NCI-H146 (cell line): ENCODE measurements at regions not wholly inside any gene's neighbourhood (a gene's known extent, or its start where the extent isn't known, plus 50 kb on each side); places are given as distances from the start of the nearest gene placed in this dataset.

ENCODE experiments used
- DNase-seq: peaks from one replicate; lab custom pipeline; 2025; lab: John Stamatoyannopoulos, UW

- no peak for DNase-seq
Measured at GRCh38 chr1:113219828-113220227, 146.8 kb downstream of the LRIG2 start.

GRCh38 chr1:113223040-113223439 lies 150.0 kb downstream of the LRIG2 start:
- DNase-seq: no peak

DNA sequence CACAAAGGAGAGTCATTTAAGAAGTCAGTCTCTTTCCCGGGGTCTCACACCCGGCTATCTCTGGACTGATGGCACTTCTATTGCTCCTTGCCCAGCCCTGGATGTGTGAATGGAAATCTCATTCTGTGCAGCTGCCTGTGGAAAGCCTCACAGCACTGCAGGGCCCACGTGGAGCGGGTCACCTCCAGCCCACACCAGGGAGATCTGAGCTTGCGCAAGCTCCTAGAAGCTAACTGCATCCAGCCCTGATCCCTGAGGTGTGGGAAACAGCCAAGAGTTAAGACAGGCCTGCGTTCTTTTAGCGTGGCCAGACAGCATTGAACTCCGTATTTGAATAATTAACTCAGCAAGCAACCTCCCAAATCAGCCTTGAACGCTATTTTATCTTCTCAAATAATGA lies 150.5 kb downstream of the LRIG2 start:
- DNase-seq: no peak

DNA sequence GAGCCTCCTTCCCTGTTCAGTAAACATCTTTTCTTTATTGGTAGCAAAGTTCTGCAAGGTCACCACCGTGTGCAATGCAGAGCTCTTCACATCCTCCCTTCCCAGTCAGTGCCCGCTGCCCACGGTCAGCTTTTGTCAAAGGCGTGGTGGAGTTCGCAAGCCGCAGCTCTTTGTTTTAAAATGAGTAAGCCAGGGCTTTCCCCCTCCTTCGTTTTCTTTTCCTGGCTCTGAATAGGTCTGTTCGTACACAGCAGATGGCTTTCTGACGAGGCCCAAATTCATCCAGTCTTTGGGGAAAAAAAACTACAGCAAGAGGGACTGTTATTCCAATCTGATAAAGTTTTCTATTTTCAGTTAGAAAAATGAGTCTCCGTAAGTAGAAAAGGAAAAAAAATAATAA lies 153.2 kb downstream of the LRIG2 start:
- DNase-seq: no peak

DNA sequence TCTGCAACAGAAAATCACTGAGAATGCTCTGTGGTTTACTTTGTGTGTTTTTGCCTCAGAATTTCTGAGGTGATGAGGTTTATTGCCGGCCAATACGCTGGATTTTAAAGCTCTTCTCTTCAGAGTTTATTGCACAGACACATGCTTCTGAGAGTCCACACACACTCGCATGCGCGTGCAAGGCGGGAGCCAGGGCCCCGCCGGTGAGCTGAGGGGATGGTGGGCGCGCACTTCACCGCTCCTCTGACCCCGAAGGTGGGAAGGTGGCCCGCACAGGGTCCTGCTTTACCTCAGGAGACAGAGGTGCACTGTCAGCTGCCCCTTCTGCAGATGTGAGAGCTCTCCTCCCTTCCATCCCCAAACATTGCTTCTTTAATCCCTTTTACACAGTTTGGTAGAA lies 158.4 kb upstream of the MAGI3 start:
- no peak for DNase-seq

- no peak for DNase-seq
Measured at GRCh38 chr1:113233441-113233840, 156.9 kb upstream of the MAGI3 start.

- DNase-seq: no peak
Measured at GRCh38 chr1:113241237-113241636, 149.1 kb upstream of the MAGI3 start.

DNA sequence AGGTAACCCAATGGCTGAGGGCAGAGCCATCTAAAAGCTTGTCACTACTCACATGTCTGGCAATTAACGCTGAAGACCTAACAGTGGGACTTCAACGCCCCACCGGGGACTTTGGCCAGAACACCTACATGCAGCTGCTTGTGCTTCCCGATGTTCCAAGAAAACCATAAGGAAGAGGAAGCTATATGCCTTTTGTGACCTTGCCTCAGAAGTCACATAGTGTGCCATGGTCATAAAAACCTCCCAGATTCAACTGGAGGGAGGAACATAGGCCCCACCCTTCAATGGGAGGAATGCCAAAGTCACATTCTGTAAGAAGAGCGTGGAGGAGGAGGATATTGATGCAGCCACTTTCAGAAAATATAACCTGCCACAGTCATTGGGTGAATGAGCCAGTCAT lies 147.8 kb upstream of the MAGI3 start:
- no peak for DNase-seq

DNA sequence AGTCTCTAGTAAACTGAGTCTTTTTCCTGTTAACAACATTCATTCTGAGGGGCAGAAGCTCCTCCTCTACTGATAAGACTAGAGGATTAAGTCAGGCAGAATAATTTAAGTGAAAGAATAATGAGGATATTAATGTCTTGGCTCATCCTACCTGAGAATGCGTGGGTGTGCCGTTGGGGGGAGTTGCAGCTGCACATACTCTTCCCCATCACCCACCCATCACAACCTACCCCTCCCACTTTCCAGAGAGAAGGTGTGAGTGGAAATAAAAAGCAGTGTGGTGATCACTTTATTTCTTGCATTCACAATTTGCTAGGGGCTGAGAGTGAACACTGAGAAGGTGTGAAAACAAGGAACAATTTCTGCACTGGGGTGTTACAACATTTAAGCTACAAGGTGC lies 146.8 kb upstream of the MAGI3 start:
- no peak for DNase-seq

DNA sequence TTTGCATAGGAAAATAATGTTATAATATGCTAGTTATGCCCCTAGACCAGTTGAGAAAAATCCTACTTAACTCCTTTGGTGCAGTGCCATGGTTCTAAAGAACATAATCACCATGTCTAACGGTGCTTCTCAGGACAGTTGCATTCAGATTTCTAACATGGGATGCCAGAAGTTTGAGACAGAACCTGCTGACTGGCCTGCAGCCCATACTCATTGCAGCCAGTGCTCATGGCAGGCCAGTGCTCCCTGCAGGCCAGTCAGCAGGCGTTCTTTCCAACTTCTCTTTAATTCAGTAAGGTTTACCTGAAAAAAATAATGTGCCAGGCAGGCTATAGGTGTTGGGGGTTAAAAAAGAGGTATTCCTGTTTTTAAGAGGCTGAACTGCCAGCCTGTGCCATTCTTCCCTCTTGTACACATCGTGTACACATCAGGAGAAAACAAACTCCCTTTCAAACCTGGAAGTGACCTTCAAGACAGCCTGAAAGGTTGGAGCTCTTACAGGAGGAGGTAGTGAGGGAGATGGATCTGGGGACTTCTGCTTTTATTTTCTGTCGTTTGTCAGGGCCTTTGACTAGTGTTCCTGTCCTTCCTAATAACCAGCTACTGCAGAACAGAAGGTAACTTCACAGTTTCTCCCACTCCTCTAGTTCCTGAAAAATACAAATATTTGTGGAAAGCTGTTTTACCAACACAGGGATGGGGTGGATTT lies 146.0 kb upstream of the MAGI3 start:
- no peak for DNase-seq

DNA sequence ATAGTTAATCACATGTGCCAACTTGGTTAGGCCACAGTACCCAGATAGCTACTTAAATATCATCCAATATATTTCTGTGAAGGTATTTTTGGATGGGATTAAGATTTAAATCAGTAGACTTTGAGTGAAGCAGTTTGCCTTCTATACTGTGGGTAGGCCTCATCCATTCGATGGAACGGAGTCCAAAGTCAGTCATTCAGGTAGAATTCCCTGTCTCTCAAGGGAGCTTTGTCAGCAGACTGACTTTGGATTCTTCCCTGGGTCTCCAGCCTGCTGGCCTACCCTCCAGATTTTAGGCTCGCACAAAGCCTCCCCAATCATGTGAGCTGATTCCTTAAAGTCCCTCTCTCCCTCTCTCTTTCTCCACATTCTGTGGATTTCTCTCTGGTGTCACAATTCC lies 145.1 kb upstream of the MAGI3 start:
- no peak for DNase-seq

- DNase-seq: no peak
Measured at GRCh38 chr1:113246929-113247328, 143.4 kb upstream of the MAGI3 start.

GRCh38 chr1:113247355-113247754 lies 143.0 kb upstream of the MAGI3 start:
- DNase-seq: no peak

DNA sequence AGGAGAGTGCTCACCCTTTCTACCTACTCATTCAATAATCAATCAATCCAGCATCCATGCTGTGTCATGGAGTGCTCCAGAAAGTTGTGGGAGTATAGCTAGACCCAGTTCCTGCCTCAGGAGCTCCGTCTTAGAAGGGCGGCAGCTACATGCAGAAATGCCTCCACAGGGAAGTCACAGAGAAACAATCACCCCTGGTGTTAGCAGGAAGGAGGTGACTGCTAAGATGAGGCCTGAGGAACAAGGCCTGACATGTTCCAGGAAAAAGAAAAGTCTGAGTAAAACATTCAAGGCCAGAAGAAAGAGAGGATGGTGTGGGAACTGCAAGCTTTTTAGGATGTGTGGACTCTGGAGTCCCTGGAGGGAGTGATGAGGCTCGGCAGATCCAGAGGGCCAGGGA lies 142.5 kb upstream of the MAGI3 start:
- no peak for DNase-seq

DNA sequence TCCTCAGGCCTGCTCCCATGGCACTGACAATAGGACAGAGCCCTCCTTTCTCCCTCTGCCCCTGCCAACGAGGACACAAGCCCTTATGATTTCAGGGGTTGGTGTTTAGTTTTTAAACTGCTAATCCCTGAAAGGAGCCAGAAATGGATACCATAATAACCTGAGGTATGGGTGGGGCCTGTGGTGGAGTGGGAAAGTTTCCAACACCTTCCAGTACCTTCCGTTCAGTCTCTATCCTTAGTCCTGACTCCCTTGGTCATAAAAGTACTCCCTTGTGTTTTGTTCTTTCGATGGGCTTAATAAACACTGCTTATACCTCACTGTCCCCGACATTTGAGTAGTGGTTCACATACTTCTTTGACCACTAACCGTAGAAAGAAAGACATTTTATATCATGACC lies 141.8 kb upstream of the MAGI3 start:
- no peak for DNase-seq

GRCh38 chr1:113250161-113250560 lies 140.2 kb upstream of the MAGI3 start:
- DNase-seq: no peak

DNA sequence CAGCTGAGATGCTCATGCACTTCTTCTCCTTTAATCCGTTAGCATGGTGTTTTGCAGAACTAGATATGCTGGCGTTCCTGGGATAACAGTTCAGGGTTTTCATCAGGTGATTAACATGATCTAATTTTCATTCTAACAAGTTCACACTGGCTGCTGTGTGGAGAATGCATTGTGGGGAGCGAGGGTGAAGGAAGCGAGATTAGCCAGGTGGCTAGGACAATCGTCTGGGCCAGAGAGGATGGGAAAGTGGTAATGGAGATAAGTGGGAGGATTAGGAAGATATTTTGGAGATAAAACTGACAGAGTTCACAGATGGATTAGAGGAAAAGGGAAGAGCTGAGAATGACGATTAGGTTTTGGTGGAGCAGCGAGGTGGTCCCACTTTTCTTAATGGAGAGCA lies 138.1 kb upstream of the MAGI3 start:
- no peak for DNase-seq

GRCh38 chr1:113253187-113253586 lies 137.1 kb upstream of the MAGI3 start:
- DNase-seq: no peak

- DNase-seq: no peak
Measured at GRCh38 chr1:113253590-113253989, 136.7 kb upstream of the MAGI3 start.

DNA sequence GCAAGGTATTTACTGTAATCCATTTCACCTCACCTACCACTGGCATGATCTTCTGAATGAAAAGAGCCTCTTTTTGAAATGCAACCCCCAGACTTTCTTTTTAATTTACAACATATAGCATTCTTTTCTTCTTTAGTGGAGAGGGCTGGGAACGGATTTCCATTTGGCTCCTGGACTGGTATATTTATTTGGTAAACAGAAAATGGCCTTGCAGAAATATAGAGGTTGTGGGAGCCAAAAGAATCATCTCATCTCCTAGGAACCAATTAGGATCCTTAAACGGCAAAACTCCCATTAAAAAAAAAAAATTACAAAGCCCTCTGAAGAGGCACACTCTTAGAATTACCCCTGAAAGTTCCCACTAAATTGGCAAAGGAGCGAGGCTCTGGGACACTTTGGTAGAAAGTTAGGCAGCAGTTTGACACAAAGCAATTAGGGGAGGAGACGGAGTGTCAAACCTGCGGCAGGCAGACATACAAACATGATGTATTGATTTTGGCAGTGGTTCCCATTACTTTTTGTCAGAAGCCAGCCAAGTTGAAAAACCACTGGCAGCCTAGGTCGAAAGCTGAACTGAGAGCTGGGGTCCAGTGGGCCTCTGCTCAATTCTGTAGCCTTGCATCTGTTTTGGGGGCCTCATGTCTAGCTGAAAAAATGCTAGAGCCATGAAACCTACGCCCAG lies 135.1 kb upstream of the MAGI3 start:
- no peak for DNase-seq

GRCh38 chr1:113255720-113256347 lies 134.5 kb upstream of the MAGI3 start:
- no peak for DNase-seq

DNA sequence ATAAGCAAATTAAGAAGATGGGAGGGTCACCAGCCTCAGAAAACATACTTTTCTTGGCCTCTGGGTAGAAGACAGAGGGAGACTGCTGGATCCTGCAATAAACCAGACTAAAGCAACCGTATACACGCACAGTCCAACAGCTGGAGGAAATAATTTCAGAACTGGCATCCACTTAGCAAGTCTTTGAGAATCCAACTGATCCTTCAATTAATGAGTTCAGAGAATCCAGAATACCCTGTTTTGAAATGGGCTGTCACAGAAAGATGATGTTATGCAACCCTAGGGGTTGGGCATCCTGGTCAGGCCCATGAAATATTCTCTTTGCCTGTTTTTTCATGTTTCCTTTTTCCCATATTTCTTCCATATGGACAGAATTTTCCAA lies 134.0 kb upstream of the MAGI3 start:
- DNase-seq: no peak

DNA sequence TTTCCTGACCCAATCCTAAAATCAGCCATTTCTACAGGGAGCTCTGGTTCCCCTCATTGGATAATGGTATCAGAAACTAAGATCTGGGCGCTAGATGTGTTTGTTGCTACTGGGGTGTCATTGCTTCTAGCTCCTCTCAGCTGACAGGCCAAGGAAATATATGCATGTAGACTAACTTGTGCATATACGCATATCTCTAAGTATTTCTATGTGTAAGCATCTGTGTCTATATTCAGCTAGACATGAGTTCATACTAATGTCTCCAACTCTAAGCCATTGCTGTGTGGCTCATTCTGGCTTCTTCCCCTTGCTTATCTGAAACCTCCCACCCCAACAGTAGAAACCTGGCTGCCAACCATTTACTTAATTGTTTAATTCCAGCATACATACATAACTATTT lies 130.3 kb upstream of the MAGI3 start:
- DNase-seq: no peak

GRCh38 chr1:113265196-113265595 lies 125.1 kb upstream of the MAGI3 start:
- DNase-seq: no peak
